IMR-90 (cell line): ENCODE measurements at regions not wholly inside any gene's neighbourhood (a gene's known extent, or its start where the extent isn't known, plus 50 kb on each side); places are given as distances from the start of the nearest gene placed in this dataset.

Experiments used
- ATAC-seq: fragments of 200-7000 bp; cut with Tn5 transposase; 2 replicates; pipeline ENCODE4 v1.9.1; 2020; ENCODE audit warnings: low read depth, mild to moderate bottlenecking, moderate library complexity
- BruUV-seq: library from RNA; stranded (reverse); fragments of 400-500 nt; replicated peaks from 2 replicates; lab custom pipeline; 2021; lab: Mats Ljungman, UMichigan
- CTCF ChIA-PET: fragments of 300-600 bp; formaldehyde crosslinking; extraction: SDS; loops from one replicate; lab custom pipeline; 2021; ENCODE audit warnings: antibody characterized with exemption; lab: Yijun Ruan, JAX
- POLR2A ChIA-PET: fragments of 300-600 bp; sonication (Branson Sonifier 250); formaldehyde crosslinking; loops from one replicate; lab custom pipeline; 2022; ENCODE audit warnings: antibody characterized with exemption; ENCODE audit not compliant: unreplicated experiment; lab: Charles Lee
- DNase-seq: peaks from one replicate; pipeline ENCODE4 v3.0.0; 2013
- H2AFZ ChIP-seq: replicated peaks from 2 replicates; pipeline ENCODE3; 2013; ENCODE audit warnings: low read length, mild to moderate bottlenecking; ENCODE audit not compliant: poor library complexity
- H2AK5ac ChIP-seq: 2 replicates; pipeline ENCODE4 v1.6.1; 2013; ENCODE audit warnings: low read depth, low read length, inconsistent platforms
- H2AK9ac ChIP-seq: replicated peaks from 2 replicates; pipeline ENCODE3; 2013; ENCODE audit warnings: mild to moderate bottlenecking, low read depth, low read length, moderate library complexity; ENCODE audit not compliant: poor library complexity
- H2BK120ac ChIP-seq: 2 replicates; pipeline ENCODE4 v1.6.1; 2013; ENCODE audit warnings: low read depth, low read length, inconsistent platforms
- H2BK15ac ChIP-seq: 3 replicates; pipeline ENCODE4 v1.6.1; 2013; ENCODE audit warnings: low read depth, low read length, inconsistent platforms
- H2BK20ac ChIP-seq: 2 replicates; pipeline ENCODE4 v1.6.1; 2013; ENCODE audit warnings: low read depth, mild to moderate bottlenecking, inconsistent platforms, low read length, moderate library complexity
- H2BK5ac ChIP-seq: 2 replicates; pipeline ENCODE4 v1.6.1; 2013; ENCODE audit warnings: mild to moderate bottlenecking, low read depth, low read length, inconsistent platforms; ENCODE audit not compliant: poor library complexity, severe bottlenecking
- H3K14ac ChIP-seq: replicated peaks from 2 replicates; pipeline ENCODE4 v1.6.1; 2013; ENCODE audit warnings: low read depth, low read length, inconsistent platforms
- H3K18ac ChIP-seq: 2 replicates; pipeline ENCODE4 v1.6.1; 2013; ENCODE audit warnings: low read depth, low read length, control low read depth
- H3K23ac ChIP-seq: 2 replicates; pipeline ENCODE4 v1.6.1; 2013; ENCODE audit warnings: low read depth, low read length, inconsistent platforms
- H3K27ac ChIP-seq: 2 replicates; pipeline ENCODE4 v1.5.1; 2013; ENCODE audit warnings: mild to moderate bottlenecking, control low read depth, low read length; ENCODE audit not compliant: insufficient read depth
- H3K27me3 ChIP-seq: 2 replicates; pipeline ENCODE4 v1.6.1; 2013; ENCODE audit warnings: low read length; ENCODE audit not compliant: control insufficient read depth, insufficient read depth
- H3K36me3 ChIP-seq: 2 replicates; pipeline ENCODE4 v1.6.1; 2013; ENCODE audit warnings: low read length, mixed read lengths; ENCODE audit not compliant: control insufficient read depth, insufficient read depth
- H3K4ac ChIP-seq: 2 replicates; pipeline ENCODE4 v1.6.1; 2013; ENCODE audit warnings: low read depth, low read length, inconsistent platforms
- H3K4me1 ChIP-seq: 2 replicates; pipeline ENCODE4 v1.6.1; 2013; ENCODE audit warnings: low read length, mixed read lengths; ENCODE audit not compliant: control insufficient read depth, insufficient read depth
- H3K4me2 ChIP-seq: 2 replicates; pipeline ENCODE4 v1.6.1; 2013; ENCODE audit warnings: low read depth, mild to moderate bottlenecking, control low read depth, low read length, moderate library complexity
- H3K4me3 ChIP-seq: 2 replicates; pipeline ENCODE4 v1.5.1; 2013; ENCODE audit warnings: low read depth, mild to moderate bottlenecking, control low read depth, low read length, moderate library complexity; ENCODE audit not compliant: insufficient read depth
- H3K56ac ChIP-seq: 2 replicates; pipeline ENCODE4 v1.6.1; 2013; ENCODE audit warnings: low read length, inconsistent platforms; ENCODE audit not compliant: insufficient read depth; ENCODE audit errors: extremely low read depth
- H3K79me1 ChIP-seq, 2 experiments: 2 replicates each; pipeline ENCODE4 v1.6.1; 2013; ENCODE audit warnings: low read length in 2 of 2, inconsistent platforms in 1 of 2, low read depth in 1 of 2
- H3K9ac ChIP-seq: 2 replicates; pipeline ENCODE4 v1.6.1; 2013; ENCODE audit warnings: low read depth, low read length, control low read depth
- H3K9me1 ChIP-seq: 2 replicates; pipeline ENCODE4 v1.6.1; 2013; ENCODE audit warnings: low read length, inconsistent platforms; ENCODE audit not compliant: insufficient read depth
- H3K9me3 ChIP-seq: 2 replicates; pipeline ENCODE4 v1.6.1; 2013; ENCODE audit warnings: low read length; ENCODE audit not compliant: control insufficient read depth, insufficient read depth
- H4K20me1 ChIP-seq: 2 replicates; pipeline ENCODE4 v1.6.1; 2013; ENCODE audit warnings: low read length, inconsistent platforms; ENCODE audit not compliant: insufficient read depth
- H4K5ac ChIP-seq: 2 replicates; pipeline ENCODE4 v1.6.1; 2013; ENCODE audit warnings: mild to moderate bottlenecking, low read depth, low read length, control low read depth
- H4K8ac ChIP-seq, 2 experiments: 2 replicates each; pipeline ENCODE4 v1.6.1; 2013; ENCODE audit warnings: low read depth in 2 of 2, low read length in 2 of 2, control low read depth in 1 of 2, inconsistent platforms in 1 of 2
- H4K91ac ChIP-seq: 2 replicates; pipeline ENCODE4 v1.6.1; 2013; ENCODE audit warnings: low read depth, low read length, inconsistent platforms; ENCODE audit not compliant: insufficient read depth
- CTCF ChIP-seq: conservative IDR thresholded peaks from 2 replicates; pipeline ENCODE4 v1.5.1; 2012; ENCODE audit warnings: mild to moderate bottlenecking, low read depth, low read length, improper control_type of control experiment
- ELK1 ChIP-seq: fragments of 150-350 bp; IDR thresholded peaks from 2 replicates; pipeline ENCODE4 v1.6.1; 2016; ENCODE audit warnings: low read depth, mild to moderate bottlenecking, low read length, moderate library complexity, borderline replicate concordance
- MXI1 ChIP-seq: IDR thresholded peaks from 2 replicates; pipeline ENCODE4 v1.6.1; 2012; ENCODE audit warnings: low read depth, mild to moderate bottlenecking, low read length, moderate library complexity, borderline replicate concordance
- NFE2L2 ChIP-seq: fragments of 150-350 bp; IDR thresholded peaks from 2 replicates; pipeline ENCODE4 v1.6.1; 2016; ENCODE audit warnings: low read depth, mild to moderate bottlenecking, low read length
- POLR2A ChIP-seq: IDR thresholded peaks from 2 replicates; pipeline ENCODE4 v1.6.1; 2012; ENCODE audit warnings: mild to moderate bottlenecking, low read depth, low read length
- RCOR1 ChIP-seq: IDR thresholded peaks from 2 replicates; pipeline ENCODE4 v1.6.1; 2012; ENCODE audit warnings: mild to moderate bottlenecking, low read length, improper control_type of control experiment; ENCODE audit not compliant: insufficient replicate concordance
- RFX5 ChIP-seq: IDR thresholded peaks from 2 replicates; pipeline ENCODE4 v1.8.0; 2012; ENCODE audit warnings: low read depth, mild to moderate bottlenecking, low read length, moderate library complexity
- USF2 ChIP-seq: fragments of 150-350 bp; IDR thresholded peaks from 2 replicates; pipeline ENCODE4 v1.6.1; 2017; ENCODE audit warnings: mild to moderate bottlenecking, antibody characterized with exemption, low read length, low read depth
- WGBS, 2 experiments: methylation state at CpG; one replicate each; pipeline versions ENCODE4 v1.1.5 to v1.1.7; 2013; ENCODE audit warnings: missing lambda C conversion rate in 2 of 2; ENCODE audit not compliant: insufficient read length in 1 of 2; ENCODE audit errors: extremely low coverage in 2 of 2; 5-methylcytosine and 5-hydroxymethylcytosine counted together
- dilution Hi-C: fragments of 300-500 bp; cut with HindIII; formaldehyde crosslinking; loops from one replicate; pipeline ENCODE4 v1.14.3; 2018; ENCODE audit warnings: low sequenced_read_pairs; ENCODE audit not compliant: unreplicated experiment
- in situ Hi-C: fragments of 300-500 bp; cut with MboI; formaldehyde crosslinking; loops from 3 replicates; pipeline ENCODE4 v1.14.3; 2019; ENCODE audit warnings: low sequenced_read_pairs, inconsistent platforms, mixed read lengths
- intact Hi-C: fragments of 100-400 bp; cut with micrococcal nuclease; formaldehyde crosslinking; loops from 2 replicates; pipeline ENCODE4 v1.10.0; 2022

GRCh38 chr5:50963971-50964745 is 297.7 kb downstream of the PARP8 start (continued):
- no peak for TF ChIP-seq ELK1

GRCh38 chr5:50964746-50965653 is 298.6 kb downstream of the PARP8 start:
- H3K36me3 ChIP-seq = no peaks in the 10 kb centered on the region
- H2BK15ac ChIP-seq = no peak overlapping the region
- dilution Hi-C loops = no loop called here
- in situ Hi-C loops = loop anchor here (25.0 kb wide), 2 partner anchors 1597 to 1947 kb away; no protein-coding TSS in a partner anchor
- H3K4me1 ChIP-seq = peaks cover 2% of the 10 kb centered on the region; the same call in 1 of the 2 replicates
- no peak overlapping the region for H4K91ac ChIP-seq
- H3K4ac ChIP-seq = no peak overlapping the region
- H3K18ac ChIP-seq = no peak overlapping the region
- no peak overlapping the region for H3K4me3 ChIP-seq
- H4K8ac ChIP-seq = no peak overlapping the region
- WGBS, 2 experiments = 51% methylated on average over 3 of the region's 15 CpGs; no CpG with 5 or more reads in 1 of the 2 experiments
- H3K9ac ChIP-seq = no peak overlapping the region
- H3K14ac ChIP-seq = no peak overlapping the region
- H2AK9ac ChIP-seq = no peak overlapping the region
- DNase-seq = no peak
- CTCF ChIA-PET = no interaction called here
- H4K5ac ChIP-seq = no peak overlapping the region
- no peak overlapping the region for H2BK5ac ChIP-seq
- no peaks in the 10 kb centered on the region for H3K9me1 ChIP-seq
- peaks cover 8% of the 10 kb centered on the region for H3K9me3 ChIP-seq
- peaks cover 65% of the 10 kb centered on the region for H3K27me3 ChIP-seq
- H3K23ac ChIP-seq = no peak overlapping the region
- H2AK5ac ChIP-seq = no peak overlapping the region
- H3K56ac ChIP-seq = no peak overlapping the region
- H3K79me1 ChIP-seq = no peaks in the 10 kb centered on the region
- no TSS peak for BruUV-seq
- ATAC-seq = no peak
- POLR2A ChIA-PET = no interaction called here
- H3K27ac ChIP-seq = no peak overlapping the region
- H4K20me1 ChIP-seq = no peaks in the 10 kb centered on the region
- intact Hi-C loops = no loop called here
- no peak overlapping the region for H2BK20ac ChIP-seq
- H2BK120ac ChIP-seq = no peak overlapping the region
- no peak overlapping the region for H2AFZ ChIP-seq
- H3K4me2 ChIP-seq = no peak overlapping the region
- TF ChIP-seq MXI1 (no peak), RCOR1 (no peak), RFX5 (no peak), USF2 (no peak), NFE2L2 (no peak), POLR2A (no peak), CTCF (no peak), ELK1 (no peak)
